ENCODE measurements at regions not wholly inside any gene's neighbourhood (a gene's known extent, or its start where the extent isn't known, plus 50 kb on each side); places are given as distances from the start of the nearest gene placed in this dataset.
A peak's percentile ranks its signal among the peaks of the same experiment; 100 is the strongest.

GRCh38 chr20:4095639-4096038 lies 53.0 kb upstream of the SMOX start:
- DNase-seq (ENCODE audit: low read depth, low spot score), result no peak
- no peaks in the 10 kb centered on the region for H3K36me3 ChIP-seq (ENCODE audit: insufficient read depth, insufficient read length, low read length)
- no peak overlapping the region for H3K9ac ChIP-seq (ENCODE audit: insufficient read length, low read depth)
- no peak for TF ChIP-seq YY1 (IDR thresholded peaks at IDR 0.05; ENCODE audit: insufficient read depth, insufficient read length)
- TF ChIP-seq ZNF274 (IDR thresholded peaks at IDR 0.05; ENCODE audit: low read depth, low read length), result no peak
- TF ChIP-seq SUZ12 (IDR thresholded peaks at IDR 0.05; ENCODE audit: extremely low read depth, insufficient read depth, insufficient read length), result no peak
- no peaks in the 10 kb centered on the region for H3K27me3 ChIP-seq (ENCODE audit: insufficient read depth, insufficient read length)
- H3K9me3 ChIP-seq (ENCODE audit: insufficient read depth, low read length), result peaks cover 9% of the 10 kb centered on the region
- peaks cover 3% of the 10 kb centered on the region for H3K4me1 ChIP-seq (ENCODE audit: insufficient read depth, insufficient read length)
- no peak overlapping the region for H3K4me3 ChIP-seq (ENCODE audit: insufficient read length, low read depth)

GRCh38 chr20:4091490-4092479 lies 56.8 kb upstream of the SMOX start:
- H3K4me3 ChIP-seq (ENCODE audit: insufficient read length, low read depth), result no peak overlapping the region
- peaks cover 3% of the 10 kb centered on the region for H3K4me1 ChIP-seq (ENCODE audit: insufficient read depth, insufficient read length)
- no peak overlapping the region for H3K9ac ChIP-seq (ENCODE audit: insufficient read length, low read depth)
- H3K27me3 ChIP-seq (ENCODE audit: insufficient read depth, insufficient read length), result no peaks in the 10 kb centered on the region
- H3K9me3 ChIP-seq (ENCODE audit: insufficient read depth, low read length), result peaks cover 9% of the 10 kb centered on the region
- H3K36me3 ChIP-seq (ENCODE audit: insufficient read depth, insufficient read length, low read length), result no peaks in the 10 kb centered on the region
- DNase-seq (ENCODE audit: low read depth, low spot score), result peak; percentile 39
- TF ChIP-seq SUZ12 (IDR thresholded peaks at IDR 0.05; ENCODE audit: extremely low read depth, insufficient read depth, insufficient read length), result no peak
- no peak for TF ChIP-seq YY1 (IDR thresholded peaks at IDR 0.05; ENCODE audit: insufficient read depth, insufficient read length)
- TF ChIP-seq ZNF274 (IDR thresholded peaks at IDR 0.05; ENCODE audit: low read depth, low read length), result no peak

GRCh38 chr20:4090756-4091489 lies 57.7 kb upstream of the SMOX start:
- no peak for DNase-seq (ENCODE audit: low read depth, low spot score)
- TF ChIP-seq YY1 (IDR thresholded peaks at IDR 0.05; ENCODE audit: insufficient read depth, insufficient read length), result no peak
- no peak for TF ChIP-seq SUZ12 (IDR thresholded peaks at IDR 0.05; ENCODE audit: extremely low read depth, insufficient read depth, insufficient read length)
- TF ChIP-seq ZNF274 (IDR thresholded peaks at IDR 0.05; ENCODE audit: low read depth, low read length), result no peak
- Histone ChIP-seq H3K9ac (ENCODE audit: insufficient read length, low read depth) (no peak overlapping the region), H3K4me3 (ENCODE audit: insufficient read length, low read depth) (no peak overlapping the region), H3K36me3 (ENCODE audit: insufficient read depth, insufficient read length, low read length) (no peaks in the 10 kb centered on the region), H3K27me3 (ENCODE audit: insufficient read depth, insufficient read length) (no peaks in the 10 kb centered on the region), H3K9me3 (ENCODE audit: insufficient read depth, low read length) (peaks cover 9% of the 10 kb centered on the region), H3K4me1 (ENCODE audit: insufficient read depth, insufficient read length) (peaks cover 3% of the 10 kb centered on the region)

DNA sequence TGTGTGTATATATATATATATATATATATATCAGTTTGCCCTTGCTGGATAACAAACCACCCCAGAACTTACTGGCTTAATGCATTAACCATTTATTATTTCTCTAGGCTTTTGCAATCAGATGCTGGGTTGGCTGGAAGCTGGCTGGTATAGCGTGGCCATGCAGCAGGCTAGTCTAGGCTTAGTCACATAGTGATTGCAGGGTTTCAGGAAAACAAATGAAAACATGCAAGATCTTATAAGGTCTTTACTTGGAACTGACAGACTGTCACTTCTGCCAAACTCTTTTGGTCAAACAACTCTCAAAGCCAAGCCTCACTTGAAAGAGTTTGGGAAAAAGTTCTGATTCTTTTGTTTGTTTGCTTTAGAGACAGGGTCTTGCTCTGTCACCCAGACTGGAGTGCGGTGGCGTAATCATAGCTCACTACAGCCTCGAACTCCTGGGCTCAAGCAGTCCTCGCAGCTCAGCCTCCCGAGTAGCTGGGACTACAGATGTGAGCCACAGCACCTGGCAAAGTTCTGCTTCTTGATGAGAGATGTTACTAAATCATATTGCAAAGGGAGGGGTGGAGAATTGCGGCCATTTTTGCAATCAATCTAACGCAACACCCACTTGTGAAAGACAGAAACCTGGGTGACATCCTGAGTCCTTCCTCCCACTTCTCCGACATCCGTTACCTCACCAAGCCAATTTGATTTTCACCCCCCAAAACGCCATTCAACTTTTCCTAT lies 58.7 kb upstream of the SMOX start:
- H3K4me1 ChIP-seq (ENCODE audit: insufficient read depth, insufficient read length), result peaks cover 3% of the 10 kb centered on the region
- H3K9me3 ChIP-seq (ENCODE audit: insufficient read depth, low read length), result no peaks in the 10 kb centered on the region; the same call in 1 of the 2 replicates
- H3K36me3 ChIP-seq (ENCODE audit: insufficient read depth, insufficient read length, low read length), result no peaks in the 10 kb centered on the region
- no peak for DNase-seq (ENCODE audit: low read depth, low spot score)
- H3K9ac ChIP-seq (ENCODE audit: insufficient read length, low read depth), result no peak overlapping the region
- no peaks in the 10 kb centered on the region for H3K27me3 ChIP-seq (ENCODE audit: insufficient read depth, insufficient read length)
- no peak overlapping the region for H3K4me3 ChIP-seq (ENCODE audit: insufficient read length, low read depth)
- no peak for TF ChIP-seq YY1 (IDR thresholded peaks at IDR 0.05; ENCODE audit: insufficient read depth, insufficient read length)
- TF ChIP-seq SUZ12 (IDR thresholded peaks at IDR 0.05; ENCODE audit: extremely low read depth, insufficient read depth, insufficient read length), result no peak

GRCh38 chr20:4088766-4089165 lies 59.9 kb upstream of the SMOX start:
- H3K36me3 ChIP-seq (ENCODE audit: insufficient read depth, insufficient read length, low read length), result no peaks in the 10 kb centered on the region
- no peak overlapping the region for H3K4me3 ChIP-seq (ENCODE audit: insufficient read length, low read depth)
- peaks cover 3% of the 10 kb centered on the region for H3K4me1 ChIP-seq (ENCODE audit: insufficient read depth, insufficient read length)
- no peak overlapping the region for H3K9ac ChIP-seq (ENCODE audit: insufficient read length, low read depth)
- TF ChIP-seq SUZ12 (IDR thresholded peaks at IDR 0.05; ENCODE audit: extremely low read depth, insufficient read depth, insufficient read length) (no peak), ZNF274 (IDR thresholded peaks at IDR 0.05; ENCODE audit: low read depth, low read length) (no peak), YY1 (IDR thresholded peaks at IDR 0.05; ENCODE audit: insufficient read depth, insufficient read length) (no peak)
- DNase-seq (ENCODE audit: low read depth, low spot score), result no peak
- H3K9me3 ChIP-seq (ENCODE audit: insufficient read depth, low read length), result no peaks in the 10 kb centered on the region
- no peaks in the 10 kb centered on the region for H3K27me3 ChIP-seq (ENCODE audit: insufficient read depth, insufficient read length)

DNA sequence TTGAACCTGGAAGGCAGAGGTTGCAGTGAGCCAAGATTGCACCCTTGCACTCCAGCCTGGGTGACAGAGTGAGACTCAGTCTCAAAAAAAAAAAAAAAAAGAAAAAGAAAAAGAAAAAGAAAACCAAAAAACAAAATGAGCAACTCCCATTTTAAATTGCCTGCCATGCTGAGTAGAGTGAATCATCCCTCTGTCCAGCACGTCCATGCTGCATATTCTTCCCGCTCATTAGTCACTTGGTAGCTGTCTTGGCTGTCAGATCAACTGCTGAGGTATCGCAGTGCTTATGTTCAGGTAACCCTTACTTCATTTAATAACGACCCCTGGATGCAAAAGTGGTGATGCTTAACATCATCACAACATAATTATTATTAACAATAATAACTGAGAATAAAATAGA lies 60.7 kb upstream of the SMOX start:
- H3K4me1 ChIP-seq (ENCODE audit: insufficient read depth, insufficient read length), result peaks cover 3% of the 10 kb centered on the region
- no peak for TF ChIP-seq ZNF274 (IDR thresholded peaks at IDR 0.05; ENCODE audit: low read depth, low read length)
- no peak for TF ChIP-seq YY1 (IDR thresholded peaks at IDR 0.05; ENCODE audit: insufficient read depth, insufficient read length)
- no peak for TF ChIP-seq SUZ12 (IDR thresholded peaks at IDR 0.05; ENCODE audit: extremely low read depth, insufficient read depth, insufficient read length)
- no peak for DNase-seq (ENCODE audit: low read depth, low spot score)

More for the DNA sequence above, 60.7 kb upstream of the SMOX start:
- Histone ChIP-seq H3K9me3 (ENCODE audit: insufficient read depth, low read length) (no peaks in the 10 kb centered on the region), H3K9ac (ENCODE audit: insufficient read length, low read depth) (no peak overlapping the region), H3K4me3 (ENCODE audit: insufficient read length, low read depth) (no peak overlapping the region), H3K27me3 (ENCODE audit: insufficient read depth, insufficient read length) (no peaks in the 10 kb centered on the region), H3K36me3 (ENCODE audit: insufficient read depth, insufficient read length, low read length) (no peaks in the 10 kb centered on the region)
